GM06990 (cell line): ENCODE measurements at regions not wholly inside any gene's neighbourhood (a gene's known extent, or its start where the extent isn't known, plus 50 kb on each side); places are given as distances from the start of the nearest gene placed in this dataset.

Experiments
- DNase-seq: peaks from one replicate; pipeline ENCODE4 v3.0.0-alpha.2; 2011; ENCODE audit not compliant: insufficient read length; ENCODE audit errors: extremely low read depth
- H3K27me3 ChIP-seq: replicated peaks from 2 replicates; pipeline ENCODE4 v1.6.0; 2011; ENCODE audit warnings: low read length; ENCODE audit not compliant: control insufficient read depth, insufficient read depth
- H3K36me3 ChIP-seq: 2 replicates; pipeline ENCODE4 v1.5.1; 2011; ENCODE audit warnings: low read length; ENCODE audit not compliant: control insufficient read depth, insufficient read depth
- H3K4me3 ChIP-seq: replicated peaks from 2 replicates; pipeline ENCODE4 v1.5.1; 2011; ENCODE audit warnings: low read depth, mild to moderate bottlenecking, control low read depth, low read length
- TF ChIP-seq, protein P1 (sequence below): IDR thresholded peaks from 2 replicates; pipeline ENCODE4 v1.5.1; 2011; ENCODE audit warnings: low read length, control low read depth, mild to moderate bottlenecking, inconsistent platforms; ENCODE audit not compliant: insufficient read depth, poor library complexity, severe bottlenecking

DNA sequence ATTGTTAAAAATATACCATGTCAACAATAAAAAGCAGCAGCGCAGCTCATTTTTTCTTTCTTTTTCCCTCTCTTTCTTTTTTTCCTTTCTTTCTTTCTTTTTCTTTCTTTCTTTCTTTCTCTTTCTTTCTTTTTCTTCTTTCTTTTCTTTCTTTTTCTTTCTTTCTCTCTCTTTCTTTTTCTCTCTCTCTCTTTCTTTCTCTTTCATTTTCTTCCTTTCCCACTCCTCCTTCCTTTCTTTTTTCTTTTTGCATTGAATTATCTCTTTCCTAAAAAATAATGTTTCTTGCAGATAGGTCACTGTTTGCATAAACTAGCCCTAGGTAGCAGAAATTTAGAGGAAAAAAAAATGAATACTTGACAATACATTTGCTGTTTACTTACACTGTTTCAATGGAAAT is 755.1 kb upstream of the COBL start:
- Histone ChIP-seq H3K36me3 (no peaks in the 10 kb centered on the region), H3K27me3 (no peaks in the 10 kb centered on the region), H3K4me3 (no peak overlapping the region)
- TF ChIP-seq, protein P1, sequence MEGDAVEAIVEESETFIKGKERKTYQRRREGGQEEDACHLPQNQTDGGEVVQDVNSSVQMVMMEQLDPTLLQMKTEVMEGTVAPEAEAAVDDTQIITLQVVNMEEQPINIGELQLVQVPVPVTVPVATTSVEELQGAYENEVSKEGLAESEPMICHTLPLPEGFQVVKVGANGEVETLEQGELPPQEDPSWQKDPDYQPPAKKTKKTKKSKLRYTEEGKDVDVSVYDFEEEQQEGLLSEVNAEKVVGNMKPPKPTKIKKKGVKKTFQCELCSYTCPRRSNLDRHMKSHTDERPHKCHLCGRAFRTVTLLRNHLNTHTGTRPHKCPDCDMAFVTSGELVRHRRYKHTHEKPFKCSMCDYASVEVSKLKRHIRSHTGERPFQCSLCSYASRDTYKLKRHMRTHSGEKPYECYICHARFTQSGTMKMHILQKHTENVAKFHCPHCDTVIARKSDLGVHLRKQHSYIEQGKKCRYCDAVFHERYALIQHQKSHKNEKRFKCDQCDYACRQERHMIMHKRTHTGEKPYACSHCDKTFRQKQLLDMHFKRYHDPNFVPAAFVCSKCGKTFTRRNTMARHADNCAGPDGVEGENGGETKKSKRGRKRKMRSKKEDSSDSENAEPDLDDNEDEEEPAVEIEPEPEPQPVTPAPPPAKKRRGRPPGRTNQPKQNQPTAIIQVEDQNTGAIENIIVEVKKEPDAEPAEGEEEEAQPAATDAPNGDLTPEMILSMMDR, result no peak
- no peak for DNase-seq

DNA sequence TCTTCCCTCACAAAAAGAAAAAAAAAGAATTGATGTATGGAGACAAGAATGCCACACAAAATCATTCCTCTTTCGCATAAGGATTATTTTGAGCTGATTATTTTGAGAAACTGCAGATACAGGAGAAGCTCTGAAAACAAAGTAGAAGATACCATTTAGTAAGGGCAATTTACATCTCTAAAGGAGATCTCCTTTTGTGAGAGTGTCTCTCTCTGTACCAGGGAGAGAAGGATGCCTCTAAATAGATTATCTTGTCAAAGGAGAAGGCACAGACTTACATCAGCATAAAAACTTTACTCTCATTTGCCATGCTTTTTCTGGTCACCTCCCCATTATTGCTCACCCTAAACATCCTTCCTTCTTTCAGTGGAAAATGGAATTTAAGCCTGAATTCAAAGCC is 747.9 kb upstream of the COBL start:
- TF ChIP-seq, protein P1, result no peak
- Histone ChIP-seq H3K27me3 (no peaks in the 10 kb centered on the region), H3K36me3 (no peaks in the 10 kb centered on the region), H3K4me3 (no peak overlapping the region)
- no peak for DNase-seq

DNA sequence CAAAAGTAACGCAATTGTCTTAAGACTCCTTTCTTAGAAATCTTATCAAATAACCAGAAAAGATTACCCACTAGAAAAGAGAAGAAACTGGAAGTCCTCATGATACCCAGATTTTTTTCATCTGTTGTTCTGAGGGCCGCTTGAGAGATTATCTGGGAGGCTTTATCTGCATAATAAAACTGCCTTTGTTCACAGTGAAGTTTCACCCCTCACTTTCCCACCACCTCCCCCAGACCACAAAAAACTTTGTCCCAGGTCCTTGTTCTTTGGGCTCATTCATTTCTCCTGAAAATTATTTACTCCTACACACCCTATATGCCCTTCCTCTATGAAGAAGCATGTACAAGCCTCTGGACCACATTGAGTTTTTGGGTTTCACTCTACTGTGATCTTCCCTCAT is 745.1 kb upstream of the COBL start:
- no peak for DNase-seq
- H3K4me3 ChIP-seq, result no peak overlapping the region
- H3K36me3 ChIP-seq, result no peaks in the 10 kb centered on the region
- TF ChIP-seq, protein P1, result no peak
- no peaks in the 10 kb centered on the region for H3K27me3 ChIP-seq

DNA sequence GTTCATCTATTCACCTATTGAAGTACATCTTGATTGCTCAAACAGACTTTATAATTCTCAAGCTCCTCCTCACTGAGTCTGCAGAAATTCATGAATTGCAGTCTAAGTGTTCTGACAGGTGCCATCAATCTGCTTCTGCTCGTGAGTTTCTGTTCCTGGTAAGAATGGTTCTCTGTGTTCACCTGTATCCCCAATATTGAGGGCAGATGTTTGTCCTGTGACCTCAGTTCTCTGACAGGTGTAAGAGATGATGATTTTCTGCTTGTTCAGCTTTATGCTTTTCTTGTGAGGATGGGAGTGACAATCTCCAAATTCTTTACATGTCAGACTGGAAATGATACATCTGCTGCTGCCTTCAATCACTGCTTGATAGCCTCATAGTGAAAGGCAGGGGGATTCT is 736.9 kb upstream of the COBL start:
- TF ChIP-seq, protein P1, result no peak
- Histone ChIP-seq H3K4me3 (no peak overlapping the region), H3K27me3 (no peaks in the 10 kb centered on the region), H3K36me3 (no peaks in the 10 kb centered on the region)
- DNase-seq, result no peak

DNA sequence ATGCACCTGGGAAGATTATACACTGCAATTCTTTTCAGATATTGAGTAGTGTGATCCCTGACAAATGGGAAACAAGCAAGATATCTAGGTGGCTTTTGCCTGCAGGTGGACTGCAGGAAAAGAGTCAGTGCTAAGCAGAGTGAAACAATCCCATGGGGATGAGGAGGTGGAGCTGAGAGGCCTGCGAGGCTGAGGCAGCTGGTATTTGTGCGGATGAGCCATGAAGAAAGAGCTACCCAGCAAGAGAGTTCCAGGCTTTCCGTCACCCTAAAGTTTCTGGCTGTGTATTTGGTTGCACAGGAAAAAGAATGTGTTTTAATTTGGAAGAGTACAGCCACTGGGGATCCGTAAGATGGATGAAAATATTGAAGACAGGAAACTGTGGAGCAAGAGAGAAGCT is 714.1 kb upstream of the COBL start:
- H3K27me3 ChIP-seq, result no peaks in the 10 kb centered on the region
- TF ChIP-seq, protein P1, result no peak
- no peak for DNase-seq

DNA sequence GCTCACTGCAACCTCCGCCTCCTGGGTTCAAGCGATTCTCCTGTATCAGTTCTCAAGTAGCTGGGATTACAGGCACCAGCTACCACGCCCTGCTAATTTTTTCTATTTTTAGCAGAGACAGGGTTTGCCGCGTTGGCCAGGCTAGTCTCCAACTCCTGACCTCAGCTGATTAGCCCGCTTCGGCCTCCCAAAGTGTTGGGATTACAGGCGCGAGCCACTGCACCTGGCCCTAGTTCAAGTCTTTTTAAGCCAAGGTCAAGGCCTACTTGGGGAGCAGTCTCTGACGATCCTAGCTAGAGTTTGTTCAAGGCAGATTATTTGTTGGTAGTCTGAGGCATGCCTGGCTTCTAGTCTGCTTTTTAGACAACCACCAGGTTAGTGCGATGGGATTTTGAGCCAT is 709.5 kb upstream of the COBL start:
- TF ChIP-seq, protein P1, result no peak
- H3K27me3 ChIP-seq, result no peaks in the 10 kb centered on the region
- no peak overlapping the region for H3K4me3 ChIP-seq
- no peak for DNase-seq
- no peaks in the 10 kb centered on the region for H3K36me3 ChIP-seq

More for the DNA sequence above, 714.1 kb upstream of the COBL start:
- H3K36me3 ChIP-seq, result no peaks in the 10 kb centered on the region
- no peak overlapping the region for H3K4me3 ChIP-seq
